HepG2 (cell line): ENCODE measurements at regions not wholly inside any gene's neighbourhood (a gene's known extent, or its start where the extent isn't known, plus 50 kb on each side); places are given as distances from the start of the nearest gene placed in this dataset.

Source experiments
- ATAC-seq: fragments of 200-7000 bp; cut with Tn5 transposase; 3 replicates; pipeline ENCODE4 v1.9.1; 2020; ENCODE audit warnings: mild to moderate bottlenecking, moderate library complexity
- BruUV-seq: library from RNA; stranded (reverse); fragments of 400-500 nt; replicated peaks from 2 replicates; lab custom pipeline; 2021; lab: Mats Ljungman, UMichigan
- CTCF ChIA-PET: fragments of 300-600 bp; formaldehyde crosslinking; extraction: SDS; loops from one replicate; lab custom pipeline; 2021; ENCODE audit warnings: low total read pairs, inconsistent platforms, low intra/inter-chr PET ratio; lab: Yijun Ruan, JAX
- POLR2A ChIA-PET: fragments of 350-600 bp; sonication (Branson Sonifier 250); formaldehyde crosslinking; loops from one replicate; lab custom pipeline; 2020; ENCODE audit warnings: antibody characterized with exemption, inconsistent platforms; lab: Yijun Ruan, JAX
- DNase-seq: peaks from one replicate; pipeline ENCODE4 v3.0.0-alpha.2; 2015; ENCODE audit warnings: low spot score
- FAIRE-seq: peaks from 3 replicates; lab custom pipeline; 2011; peaks lifted over from hg19 to GRCh38; lab: Jason Lieb, UNC
- H2AFZ ChIP-seq: one replicate; pipeline ENCODE4 v1.6.1; 2011; ENCODE audit warnings: low read length, inconsistent platforms
- H3K27ac ChIP-seq: fragments of 300-600 bp; 3 replicates; pipeline ENCODE4 v1.8.0; 2011; ENCODE audit warnings: mixed run types, mild to moderate bottlenecking, mixed read lengths, low read length, inconsistent platforms; ENCODE audit not compliant: insufficient read depth; ENCODE audit errors: extremely low read length
- H3K27me3 ChIP-seq, 2 experiments: fragments of 200-600 bp in 1 of 2; 2 replicates in 1 of 2; 3 replicates in 1 of 2; pipeline versions ENCODE4 v1.6.0 to v1.8.0; 2011; ENCODE audit warnings: low read length in 2 of 2, mild to moderate bottlenecking in 2 of 2, moderate library complexity in 2 of 2, inconsistent platforms in 1 of 2; ENCODE audit not compliant: insufficient read depth in 2 of 2, control insufficient read depth in 1 of 2
- H3K36me3 ChIP-seq, 2 experiments: fragments of 200-600 bp in 1 of 2; replicated peaks in 1 of 2; 2 replicates in 1 of 2; 3 replicates in 1 of 2; pipeline versions ENCODE4 v1.5.1 to v1.8.0; 2011; ENCODE audit warnings: low read length in 2 of 2, inconsistent platforms in 1 of 2; ENCODE audit not compliant: insufficient read depth in 2 of 2, control insufficient read depth in 1 of 2
- H3K4me1 ChIP-seq: 2 replicates; pipeline ENCODE4 v1.5.1; 2012; ENCODE audit warnings: low read length, inconsistent platforms; ENCODE audit not compliant: insufficient read depth
- H3K4me2 ChIP-seq: 2 replicates; pipeline ENCODE4 v1.6.0; 2011; ENCODE audit warnings: low read depth, low read length, inconsistent platforms
- H3K4me3 ChIP-seq, 3 experiments: fragments of 200-600 bp in 1 of 3; sonication (generic), shearing (Covaris generic) in 1 of 3; replicated peaks in 1 of 3; 2 replicates each; pipeline ENCODE4 v1.5.1; 2011 to 2016; ENCODE audit warnings: low read length in 3 of 3, inconsistent platforms in 2 of 3, low read depth in 2 of 3, mild to moderate bottlenecking in 2 of 3, control low read depth in 1 of 3, mixed read lengths in 1 of 3; ENCODE audit not compliant: insufficient read depth in 1 of 3
- H3K79me2 ChIP-seq: one replicate; pipeline ENCODE4 v1.6.1; 2011; ENCODE audit warnings: low read length, inconsistent platforms; ENCODE audit not compliant: insufficient read depth
- H3K9ac ChIP-seq: 2 replicates; pipeline ENCODE4 v1.6.0; 2011; ENCODE audit warnings: mild to moderate bottlenecking, low read depth, low read length, inconsistent platforms; ENCODE audit not compliant: insufficient read depth
- H3K9me3 ChIP-seq: 2 replicates; pipeline ENCODE4 v1.5.1; 2012; ENCODE audit warnings: mild to moderate bottlenecking, low read length
- H4K20me1 ChIP-seq: 2 replicates; pipeline ENCODE4 v1.6.0; 2011; ENCODE audit warnings: inconsistent platforms, mild to moderate bottlenecking, low read length, moderate library complexity; ENCODE audit not compliant: insufficient read depth
- NR2F2 ChIP-seq: IDR thresholded peaks from 2 replicates; pipeline ENCODE4 v1.6.1; 2012; ENCODE audit warnings: low read depth, inconsistent platforms, borderline replicate concordance
- REPIN1 ChIP-seq: sonication (generic); formaldehyde crosslinking; IDR thresholded peaks from 2 replicates; pipeline ENCODE4 v1.8.0; 2022; ENCODE audit warnings: missing genetic modification reagents, low read depth, mild to moderate bottlenecking, borderline replicate concordance
- SETDB1 ChIP-seq: sonication (generic); formaldehyde crosslinking; IDR thresholded peaks from 2 replicates; pipeline ENCODE4 v1.5.1; 2020; ENCODE audit warnings: missing genetic modification reagents, mild to moderate bottlenecking, borderline replicate concordance
- ZNF512 ChIP-seq: sonication (generic); formaldehyde crosslinking; IDR thresholded peaks from 2 replicates; pipeline ENCODE4 v1.4.0; 2020; ENCODE audit warnings: mild to moderate bottlenecking, missing genetic modification reagents
- ZNF724P ChIP-seq: sonication (generic); formaldehyde crosslinking; IDR thresholded peaks from 2 replicates; pipeline ENCODE4 v1.8.0; 2022; ENCODE audit warnings: missing genetic modification reagents, borderline replicate concordance
- ZNF780A ChIP-seq: sonication (generic); formaldehyde crosslinking; IDR thresholded peaks from 2 replicates; pipeline ENCODE4 v1.8.0; 2022; ENCODE audit warnings: mild to moderate bottlenecking, missing genetic modification reagents, moderate library complexity
- WGBS: methylation state at CpG from one replicate; pipeline ENCODE4 v1.1.6; 2017; ENCODE audit warnings: low lambda C conversion rate; 5-methylcytosine and 5-hydroxymethylcytosine counted together
- in situ Hi-C: cut with HindIII; loops from 2 replicates; pipeline ENCODE4 v1.10.0; 2017; ENCODE audit warnings: low pct_unique_long_range_greater_than_20kb; ENCODE audit not compliant: extremely low pct_ligation_motif_present
- intact Hi-C: fragments of 100-400 bp; cut with micrococcal nuclease; formaldehyde crosslinking; loops from one replicate; pipeline ENCODE4 v1.10.0; 2022; ENCODE audit not compliant: unreplicated experiment
- TF ChIP-seq, protein P1 (sequence below): sonication (generic); formaldehyde crosslinking; IDR thresholded peaks from 2 replicates; pipeline ENCODE4 v1.5.0; 2020; ENCODE audit warnings: mild to moderate bottlenecking, missing genetic modification reagents, borderline replicate concordance
- TF ChIP-seq, protein P2 (sequence below): sonication (generic); formaldehyde crosslinking; IDR thresholded peaks from 2 replicates; pipeline ENCODE4 v1.5.0; 2020; ENCODE audit warnings: mild to moderate bottlenecking, missing genetic modification reagents
- TF ChIP-seq, protein P3 (sequence below): sonication (generic); formaldehyde crosslinking; IDR thresholded peaks from 2 replicates; pipeline ENCODE4 v1.5.0; 2020; ENCODE audit warnings: missing genetic modification reagents, mild to moderate bottlenecking, borderline replicate concordance

DNA sequence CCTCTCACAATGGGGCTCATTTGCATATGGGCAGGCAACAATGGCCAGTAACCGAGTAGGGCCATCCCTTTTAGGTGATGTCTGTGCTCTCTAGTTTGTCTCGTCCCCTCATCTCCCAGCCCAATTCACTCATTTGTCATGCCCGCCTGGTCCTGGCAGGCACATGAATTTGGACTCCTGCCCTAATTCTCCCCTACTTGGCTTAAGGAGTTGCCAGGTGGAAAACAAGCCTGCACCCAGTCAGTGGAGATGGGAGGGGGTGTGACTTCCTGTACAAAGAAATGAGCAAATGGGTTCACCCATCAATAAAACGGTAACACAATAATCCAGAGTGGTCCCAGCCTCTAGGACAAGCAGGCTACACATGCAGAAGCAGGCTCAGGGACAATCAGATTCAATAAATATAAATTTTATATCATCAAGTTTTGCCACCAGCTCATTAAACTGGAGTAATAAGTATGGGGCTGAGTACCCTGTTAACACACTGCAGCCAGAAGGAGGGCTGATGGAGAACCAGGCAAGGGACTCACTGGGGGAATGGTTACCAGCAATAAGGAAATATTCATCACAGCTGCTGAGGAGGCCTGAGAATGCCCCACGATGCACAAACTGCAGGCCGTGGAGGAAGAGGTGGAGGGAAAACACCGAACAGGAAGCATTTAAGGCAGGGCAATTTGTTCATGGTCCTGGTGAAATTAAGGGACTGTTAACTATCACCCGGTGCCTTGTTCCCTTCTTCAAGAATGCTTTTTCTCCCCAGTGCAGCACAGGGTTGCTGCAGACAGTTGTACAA is 84.4 kb upstream of the GPRC5B start:
- no peaks in the 10 kb centered on the region for H3K4me1 ChIP-seq
- no peak overlapping the region for H3K4me2 ChIP-seq
- FAIRE-seq (no peak), ATAC-seq (no peak), DNase-seq (no peak)
- no peaks in the 10 kb centered on the region for H4K20me1 ChIP-seq
- no peak overlapping the region for H3K27ac ChIP-seq
- BruUV-seq = no TSS peak
- peaks cover 0 to 24% of the 10 kb centered on the region in 2 experiments; a peak in 3 of 5 replicates for H3K27me3 ChIP-seq
- ChIA-PET POLR2A (no interaction called here), CTCF (no interaction called here)
- TF ChIP-seq, protein P1, sequence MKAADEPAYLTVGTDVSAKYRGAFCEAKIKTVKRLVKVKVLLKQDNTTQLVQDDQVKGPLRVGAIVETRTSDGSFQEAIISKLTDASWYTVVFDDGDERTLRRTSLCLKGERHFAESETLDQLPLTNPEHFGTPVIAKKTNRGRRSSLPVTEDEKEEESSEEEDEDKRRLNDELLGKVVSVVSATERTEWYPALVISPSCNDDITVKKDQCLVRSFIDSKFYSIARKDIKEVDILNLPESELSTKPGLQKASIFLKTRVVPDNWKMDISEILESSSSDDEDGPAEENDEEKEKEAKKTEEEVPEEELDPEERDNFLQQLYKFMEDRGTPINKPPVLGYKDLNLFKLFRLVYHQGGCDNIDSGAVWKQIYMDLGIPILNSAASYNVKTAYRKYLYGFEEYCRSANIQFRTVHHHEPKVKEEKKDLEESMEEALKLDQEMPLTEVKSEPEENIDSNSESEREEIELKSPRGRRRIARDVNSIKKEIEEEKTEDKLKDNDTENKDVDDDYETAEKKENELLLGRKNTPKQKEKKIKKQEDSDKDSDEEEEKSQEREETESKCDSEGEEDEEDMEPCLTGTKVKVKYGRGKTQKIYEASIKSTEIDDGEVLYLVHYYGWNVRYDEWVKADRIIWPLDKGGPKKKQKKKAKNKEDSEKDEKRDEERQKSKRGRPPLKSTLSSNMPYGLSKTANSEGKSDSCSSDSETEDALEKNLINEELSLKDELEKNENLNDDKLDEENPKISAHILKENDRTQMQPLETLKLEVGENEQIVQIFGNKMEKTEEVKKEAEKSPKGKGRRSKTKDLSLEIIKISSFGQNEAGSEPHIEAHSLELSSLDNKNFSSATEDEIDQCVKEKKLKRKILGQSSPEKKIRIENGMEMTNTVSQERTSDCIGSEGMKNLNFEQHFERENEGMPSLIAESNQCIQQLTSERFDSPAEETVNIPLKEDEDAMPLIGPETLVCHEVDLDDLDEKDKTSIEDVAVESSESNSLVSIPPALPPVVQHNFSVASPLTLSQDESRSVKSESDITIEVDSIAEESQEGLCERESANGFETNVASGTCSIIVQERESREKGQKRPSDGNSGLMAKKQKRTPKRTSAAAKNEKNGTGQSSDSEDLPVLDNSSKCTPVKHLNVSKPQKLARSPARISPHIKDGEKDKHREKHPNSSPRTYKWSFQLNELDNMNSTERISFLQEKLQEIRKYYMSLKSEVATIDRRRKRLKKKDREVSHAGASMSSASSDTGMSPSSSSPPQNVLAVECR (CRISPR knock-in tag) = no peak
- no peak for TF ChIP-seq ZNF724P (CRISPR knock-in tag)
- TF ChIP-seq NR2F2 = no peak
- TF ChIP-seq ZNF780A (CRISPR knock-in tag) = no peak
- no peak for TF ChIP-seq ZNF512 (CRISPR knock-in tag)
- TF ChIP-seq, protein P2, sequence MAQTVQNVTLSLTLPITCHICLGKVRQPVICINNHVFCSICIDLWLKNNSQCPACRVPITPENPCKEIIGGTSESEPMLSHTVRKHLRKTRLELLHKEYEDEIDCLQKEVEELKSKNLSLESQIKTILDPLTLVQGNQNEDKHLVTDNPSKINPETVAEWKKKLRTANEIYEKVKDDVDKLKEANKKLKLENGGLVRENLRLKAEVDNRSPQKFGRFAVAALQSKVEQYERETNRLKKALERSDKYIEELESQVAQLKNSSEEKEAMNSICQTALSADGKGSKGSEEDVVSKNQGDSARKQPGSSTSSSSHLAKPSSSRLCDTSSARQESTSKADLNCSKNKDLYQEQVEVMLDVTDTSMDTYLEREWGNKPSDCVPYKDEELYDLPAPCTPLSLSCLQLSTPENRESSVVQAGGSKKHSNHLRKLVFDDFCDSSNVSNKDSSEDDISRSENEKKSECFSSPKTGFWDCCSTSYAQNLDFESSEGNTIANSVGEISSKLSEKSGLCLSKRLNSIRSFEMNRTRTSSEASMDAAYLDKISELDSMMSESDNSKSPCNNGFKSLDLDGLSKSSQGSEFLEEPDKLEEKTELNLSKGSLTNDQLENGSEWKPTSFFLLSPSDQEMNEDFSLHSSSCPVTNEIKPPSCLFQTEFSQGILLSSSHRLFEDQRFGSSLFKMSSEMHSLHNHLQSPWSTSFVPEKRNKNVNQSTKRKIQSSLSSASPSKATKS (CRISPR knock-in tag) = no peak
- TF ChIP-seq, protein P3, sequence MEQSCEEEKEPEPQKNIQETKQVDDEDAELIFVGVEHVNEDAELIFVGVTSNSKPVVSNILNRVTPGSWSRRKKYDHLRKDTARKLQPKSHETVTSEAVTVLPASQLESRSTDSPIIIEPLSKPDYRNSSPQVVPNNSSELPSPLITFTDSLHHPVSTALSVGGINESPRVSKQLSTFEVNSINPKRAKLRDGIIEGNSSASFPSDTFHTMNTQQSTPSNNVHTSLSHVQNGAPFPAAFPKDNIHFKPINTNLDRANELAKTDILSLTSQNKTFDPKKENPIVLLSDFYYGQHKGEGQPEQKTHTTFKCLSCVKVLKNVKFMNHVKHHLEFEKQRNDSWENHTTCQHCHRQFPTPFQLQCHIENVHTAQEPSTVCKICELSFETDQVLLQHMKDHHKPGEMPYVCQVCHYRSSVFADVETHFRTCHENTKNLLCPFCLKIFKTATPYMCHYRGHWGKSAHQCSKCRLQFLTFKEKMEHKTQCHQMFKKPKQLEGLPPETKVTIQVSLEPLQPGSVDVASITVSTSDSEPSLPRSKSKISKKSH = no peak
- no peak for TF ChIP-seq SETDB1
- no peak for TF ChIP-seq REPIN1 (CRISPR knock-in tag)
- intact Hi-C loops (no loop called here), in situ Hi-C loops (no loop called here)
- H3K79me2 ChIP-seq = no peaks in the 10 kb centered on the region
- H3K9me3 ChIP-seq = no peaks in the 10 kb centered on the region
- H3K4me3 ChIP-seq = no peak overlapping the region
- no peak overlapping the region for H3K9ac ChIP-seq
- 15% methylated on average over 8 of the region's 8 CpGs for WGBS
- H3K36me3 ChIP-seq = no peaks in the 10 kb centered on the region
- no peak overlapping the region for H2AFZ ChIP-seq
